Activated naive CD8-positive, alpha-beta T cell treated with anti-CD3 and anti-CD28 coated beads, Interleukin-2, amount 10 ng/mL, durations not matched to agents 7 days and 5 days (primary cell): ENCODE measurements at regions not wholly inside any gene's neighbourhood (a gene's known extent, or its start where the extent isn't known, plus 50 kb on each side); places are given as distances from the start of the nearest gene placed in this dataset.
"Not testable (repeated sequence)": the region's sequence is repeated elsewhere in the genome, so short reads cannot be mapped to it uniquely, and the experiment has no call there.

Source experiments
- ATAC-seq: fragments of 150-1000 bp; cut with Tn5 transposase; one replicate; pipeline ENCODE4 v1.10.0; 2021; ENCODE audit warnings: low read depth, moderate library complexity
- POLR2A ChIA-PET: fragments of 350-600 bp; sonication (Branson Sonifier 250); formaldehyde crosslinking; loops from one replicate; lab custom pipeline; 2021; ENCODE audit warnings: antibody characterized with exemption; lab: Charles Lee
- DNase-seq: peaks from one replicate; pipeline ENCODE4 v3.0.0; 2021
- H3K27ac Mint-ChIP-seq: one replicate; pipeline ENCODE4 v1.8.0; 2022; ENCODE audit warnings: mild to moderate bottlenecking, mixed read lengths
- H3K27me3 Mint-ChIP-seq: one replicate; pipeline ENCODE4 v1.8.0; 2022; ENCODE audit warnings: mild to moderate bottlenecking, moderate library complexity, mixed read lengths
- H3K36me3 Mint-ChIP-seq: one replicate; pipeline ENCODE4 v1.8.0; 2021; ENCODE audit warnings: mild to moderate bottlenecking, mixed read lengths
- H3K4me1 Mint-ChIP-seq: one replicate; pipeline ENCODE4 v1.8.0; 2021; ENCODE audit warnings: mixed read lengths
- H3K4me3 Mint-ChIP-seq: one replicate; pipeline ENCODE4 v1.8.0; 2022; ENCODE audit warnings: mild to moderate bottlenecking, moderate library complexity, mixed read lengths
- H3K9me3 Mint-ChIP-seq: one replicate; pipeline ENCODE4 v1.8.0; 2021; ENCODE audit warnings: mixed read lengths

DNA sequence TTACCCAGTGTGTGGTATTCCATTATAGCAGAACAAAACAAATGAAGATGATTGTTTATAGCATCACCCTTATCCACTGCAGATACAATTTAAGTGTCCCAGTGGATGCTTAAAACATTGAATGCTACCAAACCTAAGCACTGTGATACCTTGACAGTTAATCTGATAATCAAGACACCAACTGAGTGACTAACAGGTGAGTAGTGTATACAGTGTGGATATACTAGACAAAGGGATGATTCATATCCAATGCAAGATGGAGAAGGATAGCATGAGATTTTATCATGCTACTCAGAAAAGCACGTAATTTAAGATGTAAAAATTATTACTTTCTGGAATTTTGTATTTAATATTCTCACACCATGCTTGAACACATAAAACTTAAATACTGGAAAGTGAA, 1449.0 kb downstream of the OTOL1 start:
- POLR2A ChIA-PET = no interaction called here
- H3K4me1 Mint-ChIP-seq = no peaks in the 10 kb centered on the region
- peaks cover 3% of the 10 kb centered on the region for H3K9me3 Mint-ChIP-seq
- no peaks in the 10 kb centered on the region for H3K27me3 Mint-ChIP-seq
- no peaks in the 10 kb centered on the region for H3K36me3 Mint-ChIP-seq
- no peak overlapping the region for H3K4me3 Mint-ChIP-seq
- no peak overlapping the region for H3K27ac Mint-ChIP-seq
- ATAC-seq = no peak
- no peak for DNase-seq

DNA sequence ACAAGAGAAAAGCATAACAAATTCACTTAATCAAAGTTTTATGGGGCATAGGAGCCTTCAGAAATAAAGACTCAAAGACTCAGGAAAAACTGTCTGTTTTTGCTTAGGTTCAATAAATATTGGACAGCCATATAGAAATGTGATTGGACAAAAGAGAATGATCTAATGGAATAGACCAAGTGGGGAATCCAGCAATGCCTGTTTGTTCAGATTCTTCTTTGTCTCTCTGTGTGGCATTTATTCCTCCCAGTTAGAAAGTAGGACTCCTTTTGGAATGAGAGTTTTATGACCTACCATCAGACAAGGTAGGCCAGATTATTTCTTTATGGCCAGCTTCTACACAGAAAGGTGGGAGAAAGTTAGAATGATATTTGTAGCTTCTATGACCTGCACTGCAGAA, 1460.1 kb downstream of the OTOL1 start:
- Mint-ChIP-seq H3K27ac (no peak overlapping the region), H3K4me3 (no peak overlapping the region), H3K36me3 (no peaks in the 10 kb centered on the region), H3K4me1 (no peaks in the 10 kb centered on the region), H3K27me3 (no peaks in the 10 kb centered on the region), H3K9me3 (peaks cover 6% of the 10 kb centered on the region)
- DNase-seq = no peak
- no peak for ATAC-seq
- POLR2A ChIA-PET = no interaction called here

DNA sequence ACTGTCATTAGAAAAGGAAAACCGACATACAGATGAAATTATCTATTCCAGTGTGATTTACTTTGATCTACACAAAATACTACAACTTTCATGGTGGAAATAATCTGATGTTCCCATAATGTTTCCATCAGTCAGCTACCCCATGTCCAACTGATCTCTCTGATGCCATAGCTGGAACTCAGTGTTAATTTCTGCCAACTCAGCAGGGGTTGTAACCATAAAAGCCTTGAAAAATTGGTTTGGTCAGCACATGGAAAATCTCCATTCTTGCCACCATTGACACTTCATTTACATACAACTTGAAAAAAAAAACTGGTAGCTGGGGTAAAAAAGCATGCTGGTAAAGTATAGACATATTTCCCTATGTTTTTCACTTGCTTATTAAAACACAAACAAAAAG, 1463.7 kb downstream of the OTOL1 start:
- Mint-ChIP-seq H3K36me3 (no peaks in the 10 kb centered on the region), H3K4me1 (no peaks in the 10 kb centered on the region), H3K4me3 (no peak overlapping the region), H3K27me3 (no peaks in the 10 kb centered on the region), H3K27ac (no peak overlapping the region), H3K9me3 (peaks cover 10% of the 10 kb centered on the region)
- no peak for ATAC-seq
- DNase-seq = no peak
- POLR2A ChIA-PET = no interaction called here

DNA sequence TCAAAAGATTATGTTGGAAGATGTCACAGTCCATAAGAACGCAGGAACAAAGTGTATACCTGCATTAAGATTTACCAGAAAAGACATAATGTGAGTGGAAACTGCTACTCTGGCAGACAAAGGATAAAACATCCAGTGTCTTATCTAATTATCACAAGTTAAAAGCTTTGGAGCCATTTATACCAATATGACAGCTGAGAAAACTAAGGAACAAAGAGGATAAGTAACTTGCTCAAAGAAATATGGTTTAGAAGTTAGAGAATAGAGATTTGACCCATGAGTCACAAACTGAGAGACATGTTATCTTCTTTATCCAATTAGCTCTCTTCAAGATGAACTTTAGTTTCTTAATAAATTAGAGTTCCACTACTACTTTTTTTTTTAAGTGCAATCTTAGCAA, 1473.7 kb downstream of the OTOL1 start:
- H3K36me3 Mint-ChIP-seq = no peaks in the 10 kb centered on the region
- H3K27me3 Mint-ChIP-seq = no peaks in the 10 kb centered on the region
- H3K4me1 Mint-ChIP-seq = no peaks in the 10 kb centered on the region
- ATAC-seq (no peak), DNase-seq (no peak)
- H3K9me3 Mint-ChIP-seq = peaks cover 6% of the 10 kb centered on the region
- no peak overlapping the region for H3K4me3 Mint-ChIP-seq
- H3K27ac Mint-ChIP-seq = no peak overlapping the region
- POLR2A ChIA-PET = no interaction called here

DNA sequence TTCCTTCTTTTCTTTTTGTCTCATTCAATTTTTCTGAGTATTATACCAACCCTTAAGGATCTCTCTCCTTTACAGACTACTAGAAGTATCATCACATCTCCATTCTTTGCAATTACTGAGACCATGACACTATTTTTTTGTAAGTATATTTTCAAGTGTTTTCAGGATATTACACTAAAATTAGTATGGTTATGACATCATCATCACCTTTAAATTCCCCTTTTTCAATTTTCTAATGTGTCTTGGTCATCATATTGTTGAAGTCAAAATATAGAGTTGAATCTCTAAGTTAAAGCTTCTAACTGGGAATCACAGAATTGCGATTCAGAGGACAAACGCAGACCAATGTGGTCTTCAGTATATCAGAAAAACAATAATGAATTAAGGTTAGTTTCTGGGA, 1475.1 kb downstream of the OTOL1 start:
- POLR2A ChIA-PET = no interaction called here
- H3K4me1 Mint-ChIP-seq = no peaks in the 10 kb centered on the region
- H3K27ac Mint-ChIP-seq = no peak overlapping the region
- H3K4me3 Mint-ChIP-seq = no peak overlapping the region
- no peak for ATAC-seq
- H3K9me3 Mint-ChIP-seq = peaks cover 6% of the 10 kb centered on the region
- no peaks in the 10 kb centered on the region for H3K36me3 Mint-ChIP-seq
- H3K27me3 Mint-ChIP-seq = no peaks in the 10 kb centered on the region
- no peak for DNase-seq

DNA sequence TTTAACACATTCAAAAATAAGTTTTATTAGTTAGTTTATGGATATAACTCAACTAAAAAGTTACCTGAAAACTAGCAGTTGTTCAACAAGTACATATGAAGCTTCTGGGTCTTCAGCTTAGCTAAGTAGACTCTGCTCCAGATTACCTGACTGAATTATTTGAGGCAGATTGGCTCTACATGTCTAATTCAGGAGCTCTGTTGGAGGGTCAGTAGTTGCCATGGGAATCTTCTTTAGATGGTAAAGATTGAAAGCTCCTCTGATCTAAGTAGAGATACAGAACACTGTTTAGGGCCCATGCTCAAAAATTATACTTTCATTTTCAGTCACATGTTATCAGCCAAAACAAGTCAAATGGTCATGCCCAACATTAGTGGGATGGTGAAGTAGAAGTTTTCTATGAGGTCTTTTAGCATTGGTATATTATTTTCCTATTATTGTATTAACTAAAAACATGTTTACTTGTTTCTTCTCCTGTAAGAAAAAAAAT, 1476.9 kb downstream of the OTOL1 start:
- no peak overlapping the region for H3K27ac Mint-ChIP-seq
- no peaks in the 10 kb centered on the region for H3K36me3 Mint-ChIP-seq
- no peaks in the 10 kb centered on the region for H3K4me1 Mint-ChIP-seq
- H3K27me3 Mint-ChIP-seq = no peaks in the 10 kb centered on the region
- DNase-seq (no peak), ATAC-seq (no peak)
- H3K4me3 Mint-ChIP-seq = no peak overlapping the region
- H3K9me3 Mint-ChIP-seq = peaks cover 1% of the 10 kb centered on the region
- POLR2A ChIA-PET = no interaction called here

DNA sequence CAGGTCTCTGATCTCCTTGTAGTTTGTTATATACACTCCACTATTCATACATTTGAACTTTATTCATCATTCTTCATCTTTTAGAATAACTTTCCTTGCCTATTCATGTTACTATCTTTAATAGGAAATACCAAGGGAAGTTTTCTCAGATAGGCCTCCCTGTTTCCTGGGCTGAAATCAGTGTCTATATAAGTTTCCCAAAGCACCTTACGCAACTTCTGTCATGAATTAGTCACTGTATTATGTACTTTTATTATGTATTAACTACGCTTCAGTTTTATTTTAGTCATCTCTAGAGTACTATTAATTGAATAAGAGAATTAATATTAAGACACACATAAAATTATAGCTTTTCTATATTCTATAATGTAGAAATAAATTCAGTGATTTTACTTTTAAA, 1481.5 kb downstream of the OTOL1 start:
- ATAC-seq = no peak
- Mint-ChIP-seq H3K4me1 (no peaks in the 10 kb centered on the region), H3K4me3 (no peak overlapping the region), H3K36me3 (no peaks in the 10 kb centered on the region), H3K27me3 (no peaks in the 10 kb centered on the region), H3K9me3 (no peaks in the 10 kb centered on the region), H3K27ac (no peak overlapping the region)
- DNase-seq = no peak
- POLR2A ChIA-PET = no interaction called here

DNA sequence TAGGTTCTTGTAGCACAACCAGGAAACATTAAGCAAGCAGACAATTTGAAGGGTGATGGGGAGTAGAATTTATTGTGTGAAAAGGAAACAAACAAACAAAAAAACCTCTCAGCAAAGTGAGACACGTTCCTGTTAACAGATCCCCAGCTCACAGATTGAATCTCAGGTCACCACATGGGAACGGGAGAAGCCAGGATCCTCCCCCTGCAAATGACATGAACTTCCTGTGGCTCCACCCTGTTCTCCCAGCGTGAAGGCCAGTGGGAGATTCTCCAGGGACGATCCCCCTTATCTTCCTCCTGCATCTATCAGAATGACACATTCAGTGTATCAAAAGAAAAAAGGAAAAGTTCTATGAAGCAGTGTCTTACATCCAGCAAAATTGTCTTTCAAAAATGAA, 1488.1 kb downstream of the OTOL1 start:
- peaks cover 5% of the 10 kb centered on the region for H3K9me3 Mint-ChIP-seq
- no peaks in the 10 kb centered on the region for H3K36me3 Mint-ChIP-seq

DNA sequence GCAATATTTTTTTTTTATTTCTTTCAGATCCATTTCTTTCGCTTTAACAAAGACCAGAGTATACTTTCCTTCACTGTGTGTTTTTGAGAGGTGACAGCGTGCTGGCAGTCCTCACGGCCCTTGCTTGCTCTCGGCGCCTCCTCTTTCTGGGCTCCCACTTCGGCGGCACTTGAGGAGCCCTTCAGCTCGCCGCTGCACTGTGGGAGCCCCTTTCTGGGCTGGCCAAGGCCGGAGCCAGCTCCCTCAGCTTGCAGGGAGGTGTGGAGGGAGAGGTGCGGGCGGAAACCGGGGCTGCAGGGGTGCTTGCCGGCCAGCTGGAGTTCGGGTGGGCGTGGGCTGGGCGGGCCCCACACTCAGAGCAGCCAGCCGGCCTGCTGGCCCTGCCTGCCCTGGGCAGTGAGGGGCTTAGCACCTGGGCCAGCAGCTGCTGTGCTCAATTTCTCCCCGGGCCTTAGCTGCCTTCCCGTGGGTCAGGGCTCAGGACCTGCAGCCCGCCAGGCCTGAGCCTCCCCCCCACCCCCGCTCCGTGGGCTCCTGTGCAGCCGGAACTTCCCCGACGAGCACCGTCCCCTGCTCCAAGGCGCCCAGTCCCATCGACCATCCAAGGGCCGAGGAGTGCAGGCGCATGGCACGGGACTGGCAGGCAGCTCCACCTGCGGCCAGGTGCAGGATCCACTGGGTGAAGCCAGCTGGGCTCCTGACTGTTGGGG, 1490.6 kb downstream of the OTOL1 start:
- POLR2A ChIA-PET, H3K36me3 Mint-ChIP-seq, H3K4me1 Mint-ChIP-seq, H3K27me3 Mint-ChIP-seq, H3K4me3 Mint-ChIP-seq, ATAC-seq, DNase-seq, H3K9me3 Mint-ChIP-seq, H3K27ac Mint-ChIP-seq: not testable (repeated sequence)

More for the DNA sequence above, 1488.1 kb downstream of the OTOL1 start:
- no peaks in the 10 kb centered on the region for H3K4me1 Mint-ChIP-seq
- no peak overlapping the region for H3K27ac Mint-ChIP-seq
- H3K27me3 Mint-ChIP-seq = no peaks in the 10 kb centered on the region
- no peak for ATAC-seq
- no peak overlapping the region for H3K4me3 Mint-ChIP-seq
- POLR2A ChIA-PET = no interaction called here
- no peak for DNase-seq

DNA sequence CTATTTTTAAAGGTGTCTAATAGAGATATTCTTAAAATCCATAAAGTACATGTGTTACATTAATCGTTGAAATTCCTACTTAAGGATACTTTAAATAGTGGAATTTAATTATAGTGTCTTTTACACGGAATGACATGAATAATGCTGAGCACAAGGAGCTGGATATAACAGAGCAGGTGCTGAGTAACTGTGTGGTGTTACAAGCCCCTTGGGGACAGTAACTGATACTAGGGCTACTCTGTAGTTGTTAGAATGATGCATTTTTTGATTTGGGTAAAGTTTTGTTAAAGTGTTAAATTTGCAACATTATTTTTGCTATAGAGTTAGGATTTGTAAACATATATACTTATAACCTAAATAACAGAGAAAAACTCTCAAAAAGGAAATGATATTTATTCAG, 1496.1 kb downstream of the OTOL1 start:
- peaks cover 7% of the 10 kb centered on the region for H3K9me3 Mint-ChIP-seq
- no peak for DNase-seq
- H3K36me3 Mint-ChIP-seq = no peaks in the 10 kb centered on the region
- H3K4me1 Mint-ChIP-seq = no peaks in the 10 kb centered on the region
- H3K27ac Mint-ChIP-seq = no peak overlapping the region
- POLR2A ChIA-PET = no interaction called here
- H3K4me3 Mint-ChIP-seq = no peak overlapping the region
- no peak for ATAC-seq
- no peaks in the 10 kb centered on the region for H3K27me3 Mint-ChIP-seq

DNA sequence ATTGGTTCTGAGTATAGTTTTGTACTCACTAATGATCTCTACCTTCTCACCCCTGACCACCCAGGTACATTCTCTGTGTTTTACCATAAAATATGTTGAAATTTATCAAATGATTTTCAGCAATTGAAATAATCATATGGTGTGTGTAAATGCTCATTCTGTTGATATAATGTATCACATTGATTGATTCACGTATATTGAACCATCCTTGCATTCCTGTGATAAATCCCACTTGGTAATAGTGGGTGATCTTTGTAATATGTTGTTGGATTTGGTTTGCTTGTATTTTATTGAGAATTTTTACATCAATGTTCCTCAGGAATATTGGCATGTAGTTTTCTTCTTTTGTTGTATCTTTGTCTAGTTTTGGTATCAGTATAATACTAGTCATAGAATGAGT, 1497.6 kb downstream of the OTOL1 start:
- peaks cover 5% of the 10 kb centered on the region for H3K9me3 Mint-ChIP-seq
- H3K4me1 Mint-ChIP-seq = no peaks in the 10 kb centered on the region
- no peak overlapping the region for H3K4me3 Mint-ChIP-seq
- no peaks in the 10 kb centered on the region for H3K36me3 Mint-ChIP-seq
- no peak for DNase-seq
- no peak for ATAC-seq
- no peaks in the 10 kb centered on the region for H3K27me3 Mint-ChIP-seq
- H3K27ac Mint-ChIP-seq = no peak overlapping the region
- POLR2A ChIA-PET = no interaction called here

DNA sequence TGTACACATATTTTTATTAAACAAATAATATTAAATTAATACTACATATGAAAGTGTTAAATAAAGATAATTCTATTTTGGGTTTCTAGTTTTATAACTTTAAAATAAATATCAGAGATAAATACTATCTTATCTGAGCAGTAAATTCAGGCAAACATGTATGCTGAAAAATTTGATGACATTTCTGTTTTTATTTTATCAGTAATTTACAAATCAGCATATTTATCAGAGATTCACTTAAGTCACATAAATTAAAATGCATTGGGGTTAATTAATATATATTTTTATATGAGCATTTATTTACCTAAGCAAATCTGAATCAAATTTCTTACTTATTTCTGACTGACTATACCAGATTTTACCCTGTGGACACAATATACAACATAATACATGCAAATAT, 1499.8 kb downstream of the OTOL1 start:
- no peak for DNase-seq
- no peaks in the 10 kb centered on the region for H3K4me1 Mint-ChIP-seq
- no peaks in the 10 kb centered on the region for H3K27me3 Mint-ChIP-seq
- H3K36me3 Mint-ChIP-seq = no peaks in the 10 kb centered on the region
- POLR2A ChIA-PET = no interaction called here
- H3K4me3 Mint-ChIP-seq = no peak overlapping the region
- no peak for ATAC-seq
- no peak overlapping the region for H3K27ac Mint-ChIP-seq
- peaks cover 3% of the 10 kb centered on the region for H3K9me3 Mint-ChIP-seq

DNA sequence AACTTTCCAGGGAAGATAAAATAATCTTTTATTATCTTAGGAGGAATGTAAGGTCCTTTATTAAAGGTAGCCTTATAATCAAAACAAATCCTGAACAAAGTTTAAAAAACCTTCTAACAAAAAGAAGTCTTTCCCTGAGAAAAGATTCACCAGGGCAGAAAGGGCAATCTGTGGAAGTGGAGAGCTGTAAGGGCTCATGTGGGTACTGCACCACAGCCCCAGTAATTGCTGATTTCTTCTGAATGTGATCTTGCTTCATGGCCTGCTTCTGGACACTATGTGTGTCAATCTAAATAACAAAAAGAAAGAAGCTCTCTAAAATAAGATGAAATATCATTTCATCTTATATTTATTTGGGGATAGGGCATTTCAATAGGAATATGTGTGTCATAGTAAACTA, 1501.6 kb downstream of the OTOL1 start:
- POLR2A ChIA-PET = no interaction called here

DNA sequence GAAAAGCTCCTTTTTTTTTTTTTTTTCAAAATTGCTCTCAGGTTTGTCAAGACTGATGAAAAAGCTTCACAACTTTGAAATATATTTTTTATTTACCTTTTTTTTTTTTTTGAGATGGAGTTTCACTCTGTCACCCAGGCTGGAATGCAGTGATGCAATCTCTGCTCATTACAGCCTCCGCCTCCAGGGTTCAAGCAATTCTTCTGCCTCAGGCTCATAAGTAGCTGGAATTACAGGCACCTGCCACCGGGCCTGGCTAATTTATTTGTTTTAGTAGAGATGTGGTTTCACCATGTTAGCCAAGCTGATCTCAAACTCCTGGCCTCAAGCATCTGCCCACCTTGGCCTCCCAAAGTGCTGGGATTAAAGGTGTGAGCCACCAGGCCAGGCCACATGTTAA, 1515.0 kb downstream of the OTOL1 start:
- Mint-ChIP-seq H3K9me3 (peaks cover 1% of the 10 kb centered on the region), H3K27me3 (no peaks in the 10 kb centered on the region), H3K36me3 (no peaks in the 10 kb centered on the region), H3K4me1 (no peaks in the 10 kb centered on the region), H3K4me3 (no peak overlapping the region), H3K27ac (no peak overlapping the region)
- DNase-seq (no peak), ATAC-seq (no peak)
- POLR2A ChIA-PET = no interaction called here

More for the DNA sequence above, 1501.6 kb downstream of the OTOL1 start:
- no peak overlapping the region for H3K27ac Mint-ChIP-seq
- DNase-seq (no peak), ATAC-seq (no peak)
- no peak overlapping the region for H3K4me3 Mint-ChIP-seq
- H3K9me3 Mint-ChIP-seq = peaks cover 3% of the 10 kb centered on the region
- no peaks in the 10 kb centered on the region for H3K27me3 Mint-ChIP-seq
- no peaks in the 10 kb centered on the region for H3K4me1 Mint-ChIP-seq
- no peaks in the 10 kb centered on the region for H3K36me3 Mint-ChIP-seq
